OCI-LY7 (cell line): ENCODE measurements at regions not wholly inside any gene's neighbourhood (a gene's known extent, or its start where the extent isn't known, plus 50 kb on each side); places are given as distances from the start of the nearest gene placed in this dataset.

Experiments used
- EZH2phosphoT487 ChIP-seq: fragments of 200-600 bp; sonication (generic); IDR thresholded peaks from 2 replicates; pipeline ENCODE4 v1.6.1; 2018; ENCODE audit warnings: low read depth, borderline replicate concordance, mild to moderate bottlenecking, mixed run types, antibody characterized with exemption, low read length, moderate library complexity, mixed read lengths
- TF ChIP-seq, protein P1 (sequence below): fragments of 200-600 bp; sonication (generic); conservative IDR thresholded peaks from 2 replicates; pipeline ENCODE4 v1.5.1; 2014; ENCODE audit warnings: mild to moderate bottlenecking, antibody characterized with exemption, low read length, moderate library complexity, mixed read lengths

DNA sequence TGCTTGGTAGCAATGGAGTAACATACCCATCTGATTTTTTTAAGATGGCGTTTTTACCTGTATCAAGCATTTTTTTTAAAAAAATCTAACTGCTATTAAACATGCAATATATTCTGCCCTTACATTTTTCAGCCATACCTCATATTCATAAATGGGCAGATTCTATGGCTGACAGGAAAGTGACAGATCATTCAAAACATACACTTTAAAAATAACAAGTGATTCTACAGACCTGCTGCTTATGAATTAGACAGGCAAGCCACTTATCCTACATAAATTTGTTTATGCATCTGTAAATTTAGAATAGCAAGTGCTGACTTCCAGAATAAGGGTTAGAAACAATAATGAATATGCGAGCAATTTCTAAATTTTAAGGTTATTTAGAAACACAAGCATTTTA lies 82.7 kb downstream of the TBXT start:
- TF ChIP-seq, protein P1, sequence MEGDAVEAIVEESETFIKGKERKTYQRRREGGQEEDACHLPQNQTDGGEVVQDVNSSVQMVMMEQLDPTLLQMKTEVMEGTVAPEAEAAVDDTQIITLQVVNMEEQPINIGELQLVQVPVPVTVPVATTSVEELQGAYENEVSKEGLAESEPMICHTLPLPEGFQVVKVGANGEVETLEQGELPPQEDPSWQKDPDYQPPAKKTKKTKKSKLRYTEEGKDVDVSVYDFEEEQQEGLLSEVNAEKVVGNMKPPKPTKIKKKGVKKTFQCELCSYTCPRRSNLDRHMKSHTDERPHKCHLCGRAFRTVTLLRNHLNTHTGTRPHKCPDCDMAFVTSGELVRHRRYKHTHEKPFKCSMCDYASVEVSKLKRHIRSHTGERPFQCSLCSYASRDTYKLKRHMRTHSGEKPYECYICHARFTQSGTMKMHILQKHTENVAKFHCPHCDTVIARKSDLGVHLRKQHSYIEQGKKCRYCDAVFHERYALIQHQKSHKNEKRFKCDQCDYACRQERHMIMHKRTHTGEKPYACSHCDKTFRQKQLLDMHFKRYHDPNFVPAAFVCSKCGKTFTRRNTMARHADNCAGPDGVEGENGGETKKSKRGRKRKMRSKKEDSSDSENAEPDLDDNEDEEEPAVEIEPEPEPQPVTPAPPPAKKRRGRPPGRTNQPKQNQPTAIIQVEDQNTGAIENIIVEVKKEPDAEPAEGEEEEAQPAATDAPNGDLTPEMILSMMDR: no peak
- no peak for TF ChIP-seq EZH2phosphoT487
